ENCODE measurements at regions not wholly inside any gene's neighbourhood (a gene's known extent, or its start where the extent isn't known, plus 50 kb on each side); places are given as distances from the start of the nearest gene placed in this dataset.
A peak's percentile ranks its signal among the peaks of the same experiment; 100 is the strongest.
"Not testable (repeated sequence)": the region's sequence is repeated elsewhere in the genome, so short reads cannot be mapped to it uniquely, and the experiment has no call there.

- peak overlapping the region; percentile 28 for H3K27ac Mint-ChIP-seq
- peaks cover 1% of the 10 kb centered on the region for H3K4me1 Mint-ChIP-seq (ENCODE audit: low read depth)
- peak overlapping the region; percentile 74 for H3K4me3 Mint-ChIP-seq (ENCODE audit: low read depth)
- DNase-seq (ENCODE audit: low spot score): no peak
- H3K9me3 Mint-ChIP-seq: no peaks in the 10 kb centered on the region
- H3K36me3 Mint-ChIP-seq (ENCODE audit: low read depth): no peaks in the 10 kb centered on the region
- peaks cover 6% of the 10 kb centered on the region for H3K27me3 Mint-ChIP-seq (ENCODE audit: low read depth)
- intact Hi-C loops (cut with micrococcal nuclease): no loop called here
These were observed 210.9 kb upstream of the GALNT2 start for GRCh38 chr1:229856009-229856650.

GRCh38 chr1:229857585-229857984, 209.5 kb upstream of the GALNT2 start:
- Mint-ChIP-seq H3K36me3 (ENCODE audit: low read depth) (no peaks in the 10 kb centered on the region), H3K4me3 (ENCODE audit: low read depth) (no peak overlapping the region), H3K4me1 (ENCODE audit: low read depth) (peaks cover 5% of the 10 kb centered on the region), H3K9me3 (no peaks in the 10 kb centered on the region), H3K27ac (no peak overlapping the region), H3K27me3 (ENCODE audit: low read depth) (peaks cover 7% of the 10 kb centered on the region)
- intact Hi-C loops (cut with micrococcal nuclease): no loop called here
- no peak for DNase-seq (ENCODE audit: low spot score)

- DNase-seq (ENCODE audit: low spot score): no peak
- Mint-ChIP-seq H3K4me3 (ENCODE audit: low read depth) (no peak overlapping the region), H3K27ac (no peak overlapping the region), H3K4me1 (ENCODE audit: low read depth) (peaks cover 5% of the 10 kb centered on the region), H3K9me3 (no peaks in the 10 kb centered on the region), H3K36me3 (ENCODE audit: low read depth) (no peaks in the 10 kb centered on the region), H3K27me3 (ENCODE audit: low read depth) (peaks cover 5% of the 10 kb centered on the region)
- intact Hi-C loops (cut with micrococcal nuclease): no loop called here
These were observed 208.0 kb upstream of the GALNT2 start for GRCh38 chr1:229859026-229859425.

GRCh38 chr1:229860926-229861325, 206.1 kb upstream of the GALNT2 start:
- Mint-ChIP-seq H3K27me3 (ENCODE audit: low read depth) (peaks cover 1% of the 10 kb centered on the region), H3K36me3 (ENCODE audit: low read depth) (no peaks in the 10 kb centered on the region), H3K4me1 (ENCODE audit: low read depth) (peaks cover 4% of the 10 kb centered on the region), H3K9me3 (no peaks in the 10 kb centered on the region), H3K27ac (no peak overlapping the region), H3K4me3 (ENCODE audit: low read depth) (no peak overlapping the region)
- no peak for DNase-seq (ENCODE audit: low spot score)
- intact Hi-C loops (cut with micrococcal nuclease): no loop called here

- H3K4me1 Mint-ChIP-seq (ENCODE audit: low read depth): peaks cover 4% of the 10 kb centered on the region
- intact Hi-C loops (cut with micrococcal nuclease): no loop called here
- no peak overlapping the region for H3K4me3 Mint-ChIP-seq (ENCODE audit: low read depth)
- no peaks in the 10 kb centered on the region for H3K9me3 Mint-ChIP-seq
- H3K27ac Mint-ChIP-seq: no peak overlapping the region
- no peaks in the 10 kb centered on the region for H3K36me3 Mint-ChIP-seq (ENCODE audit: low read depth)
- H3K27me3 Mint-ChIP-seq (ENCODE audit: low read depth): peaks cover 1% of the 10 kb centered on the region
- DNase-seq (ENCODE audit: low spot score): no peak
These were observed 204.8 kb upstream of the GALNT2 start for GRCh38 chr1:229862017-229862774.

- Mint-ChIP-seq H3K4me3 (ENCODE audit: low read depth) (no peak overlapping the region), H3K9me3 (no peaks in the 10 kb centered on the region), H3K27me3 (ENCODE audit: low read depth) (peaks cover 1% of the 10 kb centered on the region), H3K36me3 (ENCODE audit: low read depth) (no peaks in the 10 kb centered on the region), H3K27ac (no peak overlapping the region), H3K4me1 (ENCODE audit: low read depth) (peaks cover 4% of the 10 kb centered on the region)
- no peak for DNase-seq (ENCODE audit: low spot score)
- intact Hi-C loops (cut with micrococcal nuclease): no loop called here
These were observed 203.1 kb upstream of the GALNT2 start for GRCh38 chr1:229863651-229864545.

- H3K27ac Mint-ChIP-seq: no peak overlapping the region
- peaks cover 1% of the 10 kb centered on the region for H3K27me3 Mint-ChIP-seq (ENCODE audit: low read depth)
- intact Hi-C loops (cut with micrococcal nuclease): no loop called here
- no peaks in the 10 kb centered on the region for H3K36me3 Mint-ChIP-seq (ENCODE audit: low read depth)
- peaks cover 4% of the 10 kb centered on the region for H3K4me1 Mint-ChIP-seq (ENCODE audit: low read depth)
- no peak for DNase-seq (ENCODE audit: low spot score)
- H3K4me3 Mint-ChIP-seq (ENCODE audit: low read depth): no peak overlapping the region
- H3K9me3 Mint-ChIP-seq: no peaks in the 10 kb centered on the region
These were observed 202.3 kb upstream of the GALNT2 start for GRCh38 chr1:229864686-229865230.

- intact Hi-C loops (cut with micrococcal nuclease); H3K4me1 Mint-ChIP-seq (ENCODE audit: low read depth); DNase-seq (ENCODE audit: low spot score); H3K27ac Mint-ChIP-seq; H3K27me3 Mint-ChIP-seq (ENCODE audit: low read depth); H3K36me3 Mint-ChIP-seq (ENCODE audit: low read depth); H3K9me3 Mint-ChIP-seq; H3K4me3 Mint-ChIP-seq (ENCODE audit: low read depth): not testable (repeated sequence)
These were observed 201.7 kb upstream of the GALNT2 start for GRCh38 chr1:229865321-229865720.

GRCh38 chr1:229867726-229868125, 199.3 kb upstream of the GALNT2 start:
- intact Hi-C loops (cut with micrococcal nuclease): no loop called here
- Mint-ChIP-seq H3K27me3 (ENCODE audit: low read depth) (no peaks in the 10 kb centered on the region), H3K27ac (no peak overlapping the region), H3K4me1 (ENCODE audit: low read depth) (no peaks in the 10 kb centered on the region), H3K36me3 (ENCODE audit: low read depth) (no peaks in the 10 kb centered on the region), H3K4me3 (ENCODE audit: low read depth) (no peak overlapping the region), H3K9me3 (no peaks in the 10 kb centered on the region)
- no peak for DNase-seq (ENCODE audit: low spot score)

- no peak for DNase-seq (ENCODE audit: low spot score)
- no peak overlapping the region for H3K4me3 Mint-ChIP-seq (ENCODE audit: low read depth)
- H3K27ac Mint-ChIP-seq: no peak overlapping the region
- no peaks in the 10 kb centered on the region for H3K36me3 Mint-ChIP-seq (ENCODE audit: low read depth)
- no peaks in the 10 kb centered on the region for H3K9me3 Mint-ChIP-seq
- H3K27me3 Mint-ChIP-seq (ENCODE audit: low read depth): no peaks in the 10 kb centered on the region
- H3K4me1 Mint-ChIP-seq (ENCODE audit: low read depth): no peaks in the 10 kb centered on the region
- intact Hi-C loops (cut with micrococcal nuclease): no loop called here
These were observed 197.8 kb upstream of the GALNT2 start for GRCh38 chr1:229869240-229869639.

GRCh38 chr1:229869687-229870086, 197.4 kb upstream of the GALNT2 start:
- no peak for DNase-seq (ENCODE audit: low spot score)
- H3K9me3 Mint-ChIP-seq: no peaks in the 10 kb centered on the region
- no peak overlapping the region for H3K27ac Mint-ChIP-seq
- H3K27me3 Mint-ChIP-seq (ENCODE audit: low read depth): no peaks in the 10 kb centered on the region
- H3K36me3 Mint-ChIP-seq (ENCODE audit: low read depth): no peaks in the 10 kb centered on the region
- H3K4me1 Mint-ChIP-seq (ENCODE audit: low read depth): no peaks in the 10 kb centered on the region
- no peak overlapping the region for H3K4me3 Mint-ChIP-seq (ENCODE audit: low read depth)
- intact Hi-C loops (cut with micrococcal nuclease): no loop called here

GRCh38 chr1:229870381-229870780, 196.7 kb upstream of the GALNT2 start:
- no peaks in the 10 kb centered on the region for H3K9me3 Mint-ChIP-seq
- H3K27ac Mint-ChIP-seq: no peak overlapping the region
- H3K4me3 Mint-ChIP-seq (ENCODE audit: low read depth): no peak overlapping the region
- intact Hi-C loops (cut with micrococcal nuclease): no loop called here
- H3K4me1 Mint-ChIP-seq (ENCODE audit: low read depth): no peaks in the 10 kb centered on the region
- no peak for DNase-seq (ENCODE audit: low spot score)
- no peaks in the 10 kb centered on the region for H3K36me3 Mint-ChIP-seq (ENCODE audit: low read depth)
- H3K27me3 Mint-ChIP-seq (ENCODE audit: low read depth): no peaks in the 10 kb centered on the region
